Right ventricle myocardium inferior (tissue), 1 donor: ENCODE measurements at regions not wholly inside any gene's neighbourhood (a gene's known extent, or its start where the extent isn't known, plus 50 kb on each side); places are given as distances from the start of the nearest gene placed in this dataset.
"Not testable (repeated sequence)": the region's sequence is repeated elsewhere in the genome, so short reads cannot be mapped to it uniquely, and the experiment has no call there.

ENCODE experiments used
- ATAC-seq: fragments of 200-7000 bp; cut with Tn5 transposase; one replicate; pipeline ENCODE4 v1.9.1; 2020; ENCODE audit warnings: mild to moderate bottlenecking, moderate library complexity
- DNase-seq: peaks from one replicate; pipeline ENCODE4 v3.0.0; 2021; ENCODE audit errors: missing footprints
- intact Hi-C: fragments of 100-400 bp; cut with DNase I; formaldehyde crosslinking; loops from one replicate; pipeline ENCODE4 v1.11.0; 2022
- donor health status: DM: no; HTN: yes; CAD: no; lungs with severe emphysema.

GRCh38 chr2:187023996-187024395 is 175.0 kb upstream of the ZSWIM2 start:
- ATAC-seq, DNase-seq, intact Hi-C loops: not testable (repeated sequence)

- ATAC-seq: no peak
- DNase-seq: no peak
Observed at GRCh38 chr2:187017438-187017837, 168.5 kb upstream of the ZSWIM2 start.

GRCh38 chr2:187013058-187013457 is 164.1 kb upstream of the ZSWIM2 start:
- intact Hi-C loops: no loop called here
- ATAC-seq (no peak), DNase-seq (no peak)

More at GRCh38 chr2:187017438-187017837, 168.5 kb upstream of the ZSWIM2 start:
- intact Hi-C loops: no loop called here

- ATAC-seq: no peak
- intact Hi-C loops: no loop called here
- no peak for DNase-seq
Observed at GRCh38 chr2:187011206-187011832, 162.3 kb upstream of the ZSWIM2 start.

- DNase-seq (no peak), ATAC-seq (no peak)
- intact Hi-C loops: no loop called here
Observed at GRCh38 chr2:187009483-187010239, 160.7 kb upstream of the ZSWIM2 start.

GRCh38 chr2:187008111-187008510 is 159.1 kb upstream of the ZSWIM2 start:
- ATAC-seq: no peak
- DNase-seq: no peak
- intact Hi-C loops: no loop called here

GRCh38 chr2:187003611-187004010 is 154.6 kb upstream of the ZSWIM2 start:
- DNase-seq: no peak
- intact Hi-C loops: no loop called here
- no peak for ATAC-seq

- intact Hi-C loops: no loop called here
- DNase-seq (peak; percentile 52), ATAC-seq (no peak)
Observed at GRCh38 chr2:187003038-187003554, 154.1 kb upstream of the ZSWIM2 start.

- ATAC-seq: no peak
- intact Hi-C loops: no loop called here
- peak; percentile 71 for DNase-seq
Observed at GRCh38 chr2:187002242-187002641, 153.3 kb upstream of the ZSWIM2 start.

GRCh38 chr2:187001248-187001647 is 152.3 kb upstream of the ZSWIM2 start:
- intact Hi-C loops: no loop called here
- ATAC-seq (no peak), DNase-seq (no peak)

GRCh38 chr2:186995092-186995491 is 146.1 kb upstream of the ZSWIM2 start:
- intact Hi-C loops: no loop called here
- peak; percentile 44 for ATAC-seq
- DNase-seq: no peak

GRCh38 chr2:186992597-186992996 is 143.6 kb upstream of the ZSWIM2 start:
- ATAC-seq (no peak), DNase-seq (no peak)
- intact Hi-C loops: loop anchor here (5.0 kb wide), 1 partner anchor 465 kb away; no protein-coding TSS in a partner anchor

GRCh38 chr2:186991766-186992417 is 142.9 kb upstream of the ZSWIM2 start:
- DNase-seq: no peak
- peak; percentile 59 for ATAC-seq
- intact Hi-C loops: loop anchor here (5.0 kb wide), 1 partner anchor 465 kb away; no protein-coding TSS in a partner anchor

GRCh38 chr2:186984966-186985365 is 136.0 kb upstream of the ZSWIM2 start:
- DNase-seq (no peak), ATAC-seq (no peak)
- intact Hi-C loops: no loop called here

- intact Hi-C loops: no loop called here
- no peak for DNase-seq
- no peak for ATAC-seq
Observed at GRCh38 chr2:186984481-186984880, 135.5 kb upstream of the ZSWIM2 start.

- DNase-seq: no peak
- intact Hi-C loops: no loop called here
- ATAC-seq: no peak
Observed at GRCh38 chr2:186980787-186981550, 132.0 kb upstream of the ZSWIM2 start.

- no peak for ATAC-seq
- DNase-seq: no peak
- intact Hi-C loops: no loop called here
Observed at GRCh38 chr2:186980117-186980442, 131.1 kb upstream of the ZSWIM2 start.

- DNase-seq (no peak), ATAC-seq (no peak)
- intact Hi-C loops: no loop called here
Observed at GRCh38 chr2:186979439-186980116, 130.6 kb upstream of the ZSWIM2 start.
